ENCODE measurements at regions not wholly inside any gene's neighbourhood (a gene's known extent, or its start where the extent isn't known, plus 50 kb on each side); places are given as distances from the start of the nearest gene placed in this dataset.

DNA sequence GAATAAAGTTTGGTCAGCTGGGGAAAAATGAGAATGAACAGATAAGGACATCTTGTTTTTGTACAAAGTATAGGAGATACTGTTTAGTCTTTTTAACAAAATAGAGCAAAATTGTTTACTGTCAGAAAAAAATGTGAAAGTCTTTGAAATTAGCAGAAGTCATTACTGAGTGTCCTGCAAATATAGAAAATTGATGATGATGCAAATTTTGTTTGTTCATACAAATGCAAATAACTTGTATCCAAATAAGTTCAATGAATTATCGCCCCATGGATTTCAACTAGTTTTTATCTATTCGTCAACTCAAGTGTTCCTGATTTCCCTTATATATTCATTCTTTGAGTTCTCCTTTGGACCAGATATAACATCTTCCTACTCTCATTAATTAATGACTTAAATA is 378.0 kb upstream of the SGO1 start:
- ChIA-PET POLR2A (no interaction called here), CTCF (no interaction called here)
- intact Hi-C loops (cut with micrococcal nuclease; ENCODE audit: unreplicated experiment) (no loop called here), in situ Hi-C loops (cut with HindIII; ENCODE audit: low pct_unique_long_range_greater_than_20kb, low sequenced_read_pairs) (no loop called here)
- BruUV-seq (replicated peaks) = no TSS peak
- DNase-seq (ENCODE audit: low read depth, low spot score) (no peak), ATAC-seq (no peak)
- no peaks in the 10 kb centered on the region for H3K27me3 ChIP-seq (ENCODE audit: control insufficient read depth, insufficient read depth, low read length)
- no peak overlapping the region for H3K4me3 ChIP-seq (ENCODE audit: low read depth in 2 of 2, low read length in 2 of 2)
- TF ChIP-seq TCF7L2 (IDR thresholded peaks at IDR 0.05; ENCODE audit: low read depth, low read length) (no peak), SIN3A (IDR thresholded peaks at IDR 0.05; ENCODE audit: borderline replicate concordance, insufficient read depth, low read depth, low read length) (no peak), POLR2AphosphoS5 (IDR thresholded peaks at IDR 0.05; ENCODE audit: low read depth, low read length) (no peak), REST (IDR thresholded peaks at IDR 0.05; ENCODE audit: insufficient read depth in 1 of 2, low read depth in 2 of 2, low read length in 1 of 2) (no peak)
- TF ChIP-seq, protein P1, sequence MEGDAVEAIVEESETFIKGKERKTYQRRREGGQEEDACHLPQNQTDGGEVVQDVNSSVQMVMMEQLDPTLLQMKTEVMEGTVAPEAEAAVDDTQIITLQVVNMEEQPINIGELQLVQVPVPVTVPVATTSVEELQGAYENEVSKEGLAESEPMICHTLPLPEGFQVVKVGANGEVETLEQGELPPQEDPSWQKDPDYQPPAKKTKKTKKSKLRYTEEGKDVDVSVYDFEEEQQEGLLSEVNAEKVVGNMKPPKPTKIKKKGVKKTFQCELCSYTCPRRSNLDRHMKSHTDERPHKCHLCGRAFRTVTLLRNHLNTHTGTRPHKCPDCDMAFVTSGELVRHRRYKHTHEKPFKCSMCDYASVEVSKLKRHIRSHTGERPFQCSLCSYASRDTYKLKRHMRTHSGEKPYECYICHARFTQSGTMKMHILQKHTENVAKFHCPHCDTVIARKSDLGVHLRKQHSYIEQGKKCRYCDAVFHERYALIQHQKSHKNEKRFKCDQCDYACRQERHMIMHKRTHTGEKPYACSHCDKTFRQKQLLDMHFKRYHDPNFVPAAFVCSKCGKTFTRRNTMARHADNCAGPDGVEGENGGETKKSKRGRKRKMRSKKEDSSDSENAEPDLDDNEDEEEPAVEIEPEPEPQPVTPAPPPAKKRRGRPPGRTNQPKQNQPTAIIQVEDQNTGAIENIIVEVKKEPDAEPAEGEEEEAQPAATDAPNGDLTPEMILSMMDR (IDR thresholded peaks at IDR 0.05) = no peak
- no peaks in the 10 kb centered on the region for H3K36me3 ChIP-seq (ENCODE audit: control insufficient read depth, insufficient read depth, low read length)
- H3K27ac ChIP-seq (ENCODE audit: low read length) = no peak overlapping the region
- no peaks in the 10 kb centered on the region for H3K9me3 ChIP-seq (ENCODE audit: control insufficient read depth, insufficient read depth, low read depth, low read length)
- no peaks in the 10 kb centered on the region for H3K4me1 ChIP-seq (ENCODE audit: control insufficient read depth, insufficient read depth, low read length)

DNA sequence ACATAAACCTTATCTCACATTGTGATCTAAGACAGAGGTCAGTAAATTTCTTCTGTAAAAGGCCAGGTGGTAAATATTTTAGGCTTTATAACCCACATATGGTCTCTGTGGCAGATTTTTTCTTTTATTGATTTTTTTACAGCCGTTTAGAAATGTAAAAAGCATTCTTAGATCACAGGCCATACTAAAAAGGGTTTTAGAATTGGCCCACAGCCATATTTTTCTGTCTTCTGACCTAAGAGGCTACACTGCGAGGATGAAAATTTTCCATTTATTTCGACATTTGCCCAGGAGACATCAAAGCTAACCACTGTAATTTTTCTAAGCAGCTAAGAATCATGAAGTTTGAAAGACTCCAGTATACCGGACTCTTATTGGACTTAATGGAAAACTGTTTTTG is 377.2 kb upstream of the SGO1 start:
- no peaks in the 10 kb centered on the region for H3K4me1 ChIP-seq (ENCODE audit: control insufficient read depth, insufficient read depth, low read length)
- H3K4me3 ChIP-seq (ENCODE audit: low read depth in 2 of 2, low read length in 2 of 2) = no peak overlapping the region
- CTCF ChIA-PET = no interaction called here
- ATAC-seq = no peak
- H3K9me3 ChIP-seq (ENCODE audit: control insufficient read depth, insufficient read depth, low read depth, low read length) = no peaks in the 10 kb centered on the region
- no peak overlapping the region for H3K27ac ChIP-seq (ENCODE audit: low read length)
- no peak for DNase-seq (ENCODE audit: low read depth, low spot score)
- intact Hi-C loops (cut with micrococcal nuclease; ENCODE audit: unreplicated experiment) (no loop called here), in situ Hi-C loops (cut with HindIII; ENCODE audit: low pct_unique_long_range_greater_than_20kb, low sequenced_read_pairs) (no loop called here)
- H3K27me3 ChIP-seq (ENCODE audit: control insufficient read depth, insufficient read depth, low read length) = no peaks in the 10 kb centered on the region
- TF ChIP-seq REST (IDR thresholded peaks at IDR 0.05; ENCODE audit: insufficient read depth in 1 of 2, low read depth in 2 of 2, low read length in 1 of 2) (no peak), POLR2AphosphoS5 (IDR thresholded peaks at IDR 0.05; ENCODE audit: low read depth, low read length) (no peak), SIN3A (IDR thresholded peaks at IDR 0.05; ENCODE audit: borderline replicate concordance, insufficient read depth, low read depth, low read length) (no peak), TCF7L2 (IDR thresholded peaks at IDR 0.05; ENCODE audit: low read depth, low read length) (no peak)
- TF ChIP-seq, protein P1 (IDR thresholded peaks at IDR 0.05) = no peak
- no TSS peak for BruUV-seq (replicated peaks)
- POLR2A ChIA-PET = no interaction called here
- H3K36me3 ChIP-seq (ENCODE audit: control insufficient read depth, insufficient read depth, low read length) = no peaks in the 10 kb centered on the region

Measured in Panc1 (cell line).